ENCODE measurements at regions not wholly inside any gene's neighbourhood (a gene's known extent, or its start where the extent isn't known, plus 50 kb on each side); places are given as distances from the start of the nearest gene placed in this dataset.

DNA sequence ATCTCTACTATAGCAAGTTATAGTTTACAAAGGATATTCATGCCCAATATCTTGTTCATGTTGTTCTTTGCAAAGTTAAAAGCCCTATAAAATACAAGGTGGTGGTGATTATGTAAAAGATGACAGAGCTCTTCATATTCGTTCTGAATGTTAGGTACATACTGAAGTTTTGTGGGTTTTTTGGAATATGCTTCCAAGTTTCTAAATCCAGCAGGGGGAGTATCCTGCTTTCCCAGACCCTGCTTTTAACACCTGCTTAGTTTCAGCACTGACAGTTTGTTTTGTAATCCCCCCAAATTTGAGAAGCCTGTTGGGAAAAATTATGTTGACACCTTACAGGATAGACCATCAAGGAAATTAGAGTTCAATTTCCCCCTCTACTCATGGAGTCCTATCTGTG, 438.3 kb downstream of the SH3GL2 start:
- FAIRE-seq (no peak), DNase-seq (ENCODE audit: insufficient read length, low spot score) (no peak)
- TF ChIP-seq, protein P1, sequence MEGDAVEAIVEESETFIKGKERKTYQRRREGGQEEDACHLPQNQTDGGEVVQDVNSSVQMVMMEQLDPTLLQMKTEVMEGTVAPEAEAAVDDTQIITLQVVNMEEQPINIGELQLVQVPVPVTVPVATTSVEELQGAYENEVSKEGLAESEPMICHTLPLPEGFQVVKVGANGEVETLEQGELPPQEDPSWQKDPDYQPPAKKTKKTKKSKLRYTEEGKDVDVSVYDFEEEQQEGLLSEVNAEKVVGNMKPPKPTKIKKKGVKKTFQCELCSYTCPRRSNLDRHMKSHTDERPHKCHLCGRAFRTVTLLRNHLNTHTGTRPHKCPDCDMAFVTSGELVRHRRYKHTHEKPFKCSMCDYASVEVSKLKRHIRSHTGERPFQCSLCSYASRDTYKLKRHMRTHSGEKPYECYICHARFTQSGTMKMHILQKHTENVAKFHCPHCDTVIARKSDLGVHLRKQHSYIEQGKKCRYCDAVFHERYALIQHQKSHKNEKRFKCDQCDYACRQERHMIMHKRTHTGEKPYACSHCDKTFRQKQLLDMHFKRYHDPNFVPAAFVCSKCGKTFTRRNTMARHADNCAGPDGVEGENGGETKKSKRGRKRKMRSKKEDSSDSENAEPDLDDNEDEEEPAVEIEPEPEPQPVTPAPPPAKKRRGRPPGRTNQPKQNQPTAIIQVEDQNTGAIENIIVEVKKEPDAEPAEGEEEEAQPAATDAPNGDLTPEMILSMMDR (IDR thresholded peaks at IDR 0.05; ENCODE audit: insufficient read depth, missing control alignments), result peak; percentile 15

DNA sequence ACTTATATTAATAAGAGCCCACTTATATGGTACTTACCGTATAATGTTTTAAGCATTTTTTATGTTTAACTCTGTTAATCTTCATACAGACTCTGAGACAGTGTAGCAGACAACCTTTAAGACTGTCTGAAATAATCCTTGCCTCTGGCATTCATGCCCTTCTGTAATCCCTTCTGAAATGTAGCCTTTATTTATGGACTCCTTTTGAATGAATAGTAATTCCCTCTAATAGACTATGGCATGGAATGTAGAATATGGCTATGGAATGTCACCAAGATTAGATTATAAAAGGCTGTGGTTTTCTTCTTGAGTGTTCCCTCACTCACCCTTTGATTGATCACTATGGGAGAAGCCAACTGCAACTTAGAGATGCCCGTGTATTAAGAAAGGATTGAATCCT, 439.4 kb downstream of the SH3GL2 start:
- no peak for DNase-seq (ENCODE audit: insufficient read length, low spot score)
- TF ChIP-seq, protein P1 (IDR thresholded peaks at IDR 0.05; ENCODE audit: insufficient read depth, missing control alignments), result no peak
- FAIRE-seq, result no peak

DNA sequence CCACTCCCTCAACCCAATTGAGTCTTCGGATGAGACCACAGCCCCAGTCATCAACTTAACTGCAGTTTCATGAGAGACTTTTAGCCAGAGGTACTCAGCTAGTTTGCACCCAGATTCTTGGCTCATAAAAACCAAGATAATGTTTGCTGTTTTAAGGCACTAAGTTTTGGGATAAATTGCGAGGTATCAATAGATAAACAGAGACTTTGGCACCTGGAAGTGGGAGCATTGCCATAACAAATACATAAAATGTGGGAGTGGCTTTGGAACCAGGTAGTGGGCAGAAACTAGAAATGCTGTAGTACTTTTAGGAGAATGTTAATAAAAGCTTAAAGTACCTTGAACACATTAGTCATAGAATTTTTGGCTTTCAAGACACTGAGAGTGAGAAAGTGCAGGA, 439.8 kb downstream of the SH3GL2 start:
- TF ChIP-seq, protein P1 (IDR thresholded peaks at IDR 0.05; ENCODE audit: insufficient read depth, missing control alignments), result no peak
- FAIRE-seq (no peak), DNase-seq (ENCODE audit: insufficient read length, low spot score) (no peak)

DNA sequence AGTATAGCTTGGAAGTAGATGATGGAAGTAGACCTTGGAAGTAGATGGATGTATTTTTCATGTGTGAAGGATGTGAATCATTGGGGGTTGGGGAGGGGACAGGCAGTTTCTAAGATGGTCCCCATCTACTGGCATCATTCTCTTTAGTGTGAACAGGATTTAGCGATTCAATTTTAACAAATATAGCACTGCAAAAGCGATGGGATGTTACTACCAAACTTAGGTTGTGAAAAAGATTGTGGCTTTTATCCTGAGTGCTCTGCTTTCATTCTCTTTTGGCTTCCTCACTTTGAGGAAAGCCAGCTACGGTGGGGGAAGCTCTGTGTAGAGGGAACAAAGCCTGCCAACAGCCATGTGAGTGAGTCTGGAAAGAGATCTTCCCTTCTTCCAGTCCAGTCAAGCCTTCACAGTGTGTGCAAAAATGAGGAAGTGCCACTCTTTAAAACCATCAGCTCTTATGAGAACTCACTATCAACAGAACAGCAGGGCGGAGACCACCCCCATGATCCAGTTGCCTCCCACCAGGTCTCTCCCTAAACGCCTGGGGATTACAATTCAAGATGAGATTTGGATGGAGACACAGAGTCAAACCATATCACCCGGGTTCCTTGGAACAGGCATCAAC, 441.4 kb downstream of the SH3GL2 start:
- DNase-seq (ENCODE audit: insufficient read length, low spot score) (no peak), FAIRE-seq (no peak)
- TF ChIP-seq, protein P1 (IDR thresholded peaks at IDR 0.05; ENCODE audit: insufficient read depth, missing control alignments), result no peak

DNA sequence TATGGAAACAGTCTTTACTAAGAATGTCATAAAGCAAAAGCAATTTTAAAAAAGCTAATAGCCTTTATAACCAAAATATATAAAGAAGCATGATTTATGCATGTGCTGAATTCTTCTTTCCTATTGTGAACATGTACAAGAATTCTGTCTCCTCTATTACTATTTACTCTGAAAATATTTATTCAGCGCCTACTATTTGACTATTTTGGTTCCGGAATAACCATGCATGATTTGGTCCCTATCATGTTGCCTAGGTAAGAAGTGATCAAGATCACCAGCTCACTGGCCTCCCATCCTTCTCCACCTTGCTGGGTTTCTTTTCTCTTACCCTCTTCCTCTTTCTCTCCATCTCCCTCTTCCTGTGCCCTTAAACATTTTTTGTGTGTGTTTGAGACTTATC, 443.8 kb downstream of the SH3GL2 start:
- TF ChIP-seq, protein P1 (IDR thresholded peaks at IDR 0.05; ENCODE audit: insufficient read depth, missing control alignments), result no peak
- FAIRE-seq (no peak), DNase-seq (ENCODE audit: insufficient read length, low spot score) (no peak)

DNA sequence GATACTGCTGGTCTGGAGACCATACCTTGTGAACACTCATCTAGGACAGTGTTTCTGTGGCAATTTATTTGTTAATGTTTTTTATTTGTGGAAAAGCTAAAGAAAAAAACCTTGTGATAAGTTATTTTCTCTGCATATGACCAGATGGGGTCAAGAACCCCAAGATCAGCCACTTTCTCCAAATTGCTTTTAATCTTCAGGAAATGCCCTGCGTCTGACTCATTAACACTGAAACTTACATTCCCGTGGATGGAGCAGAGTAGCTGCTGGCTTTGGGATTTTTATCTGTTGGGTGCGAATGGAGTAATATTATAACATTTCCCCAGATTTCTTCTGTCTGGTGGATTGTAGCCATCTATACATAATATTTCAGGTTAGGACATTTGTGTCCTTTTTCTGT, 444.5 kb downstream of the SH3GL2 start:
- no peak for DNase-seq (ENCODE audit: insufficient read length, low spot score)
- TF ChIP-seq, protein P1 (IDR thresholded peaks at IDR 0.05; ENCODE audit: insufficient read depth, missing control alignments), result no peak
- no peak for FAIRE-seq

DNA sequence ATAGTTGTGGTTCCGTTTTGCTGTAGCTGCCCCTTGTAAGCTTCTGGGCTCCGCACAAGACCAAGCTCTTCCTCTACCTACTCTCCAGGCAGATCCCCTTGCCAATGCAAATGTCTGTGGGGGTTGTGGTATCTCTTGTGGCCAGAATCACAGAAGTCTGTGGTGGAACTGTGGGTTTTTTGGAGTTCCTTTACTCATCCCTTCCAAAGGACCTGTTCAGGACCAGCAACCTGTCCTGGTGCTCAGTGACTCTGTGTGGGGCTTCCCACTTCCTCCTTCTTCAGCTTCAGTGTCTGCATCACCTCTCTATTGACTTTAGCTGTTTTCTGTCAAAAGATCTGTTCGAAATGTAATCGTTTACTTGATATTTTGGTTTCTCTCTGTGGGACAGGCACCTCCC, 441.3 kb upstream of the ADAMTSL1 start:
- TF ChIP-seq, protein P1 (IDR thresholded peaks at IDR 0.05; ENCODE audit: insufficient read depth, missing control alignments), result no peak
- FAIRE-seq (no peak), DNase-seq (ENCODE audit: insufficient read length, low spot score) (no peak)

Measured in D721Med (cell line).